ENCODE measurements at regions not wholly inside any gene's neighbourhood (a gene's known extent, or its start where the extent isn't known, plus 50 kb on each side); places are given as distances from the start of the nearest gene placed in this dataset.

GRCh38 chr10:90435296-90435695 lies 422.5 kb downstream of the HTR7 start:
- DNase-seq (ENCODE audit: extremely low read depth, low read depth, low spot score) = no peak

- DNase-seq (ENCODE audit: extremely low read depth, low read depth, low spot score) = no peak
Measured at GRCh38 chr10:90437452-90437851, 420.4 kb downstream of the HTR7 start.

GRCh38 chr10:90440870-90441269 lies 417.0 kb downstream of the HTR7 start:
- no peak for DNase-seq (ENCODE audit: extremely low read depth, low read depth, low spot score)

- no peak for DNase-seq (ENCODE audit: extremely low read depth, low read depth, low spot score)
Measured at GRCh38 chr10:90443342-90443741, 414.5 kb downstream of the HTR7 start.

- no peak for DNase-seq (ENCODE audit: extremely low read depth, low read depth, low spot score)
Measured at GRCh38 chr10:90447831-90448230, 410.0 kb downstream of the HTR7 start.

GRCh38 chr10:90450797-90451196 lies 407.0 kb downstream of the HTR7 start:
- no peak for DNase-seq (ENCODE audit: extremely low read depth, low read depth, low spot score)

GRCh38 chr10:90451283-90451682 lies 406.6 kb downstream of the HTR7 start:
- no peak for DNase-seq (ENCODE audit: extremely low read depth, low read depth, low spot score)

- DNase-seq (ENCODE audit: extremely low read depth, low read depth, low spot score) = no peak
Measured at GRCh38 chr10:90458054-90458453, 399.8 kb downstream of the HTR7 start.

GRCh38 chr10:90458571-90458970 lies 399.3 kb downstream of the HTR7 start:
- no peak for DNase-seq (ENCODE audit: extremely low read depth, low read depth, low spot score)

GRCh38 chr10:90461437-90462155 lies 396.2 kb downstream of the HTR7 start:
- no peak for DNase-seq (ENCODE audit: extremely low read depth, low read depth, low spot score)

GRCh38 chr10:90462749-90463470 lies 394.9 kb downstream of the HTR7 start:
- no peak for DNase-seq (ENCODE audit: extremely low read depth, low read depth, low spot score)

GRCh38 chr10:90464329-90464728 lies 393.5 kb downstream of the HTR7 start:
- no peak for DNase-seq (ENCODE audit: extremely low read depth, low read depth, low spot score)

- no peak for DNase-seq (ENCODE audit: extremely low read depth, low read depth, low spot score)
Measured at GRCh38 chr10:90470966-90471365, 386.9 kb downstream of the HTR7 start.

- no peak for DNase-seq (ENCODE audit: extremely low read depth, low read depth, low spot score)
Measured at GRCh38 chr10:90480466-90480865, 377.4 kb downstream of the HTR7 start.

- DNase-seq (ENCODE audit: extremely low read depth, low read depth, low spot score) = no peak
Measured at GRCh38 chr10:90481326-90481923, 376.4 kb downstream of the HTR7 start.

GRCh38 chr10:90484518-90484917 lies 373.3 kb downstream of the HTR7 start:
- no peak for DNase-seq (ENCODE audit: extremely low read depth, low read depth, low spot score)

- DNase-seq (ENCODE audit: extremely low read depth, low read depth, low spot score) = no peak
Measured at GRCh38 chr10:90494183-90494582, 363.7 kb downstream of the HTR7 start.

- no peak for DNase-seq (ENCODE audit: extremely low read depth, low read depth, low spot score)
Measured at GRCh38 chr10:90504172-90504571, 353.7 kb downstream of the HTR7 start.

- no peak for DNase-seq (ENCODE audit: extremely low read depth, low read depth, low spot score)
Measured at GRCh38 chr10:90526721-90527120, 331.1 kb downstream of the HTR7 start.

GRCh38 chr10:90530521-90530920 lies 327.3 kb downstream of the HTR7 start:
- no peak for DNase-seq (ENCODE audit: extremely low read depth, low read depth, low spot score)

GRCh38 chr10:90557385-90557784 lies 300.5 kb downstream of the HTR7 start:
- DNase-seq (ENCODE audit: extremely low read depth, low read depth, low spot score) = no peak

GRCh38 chr10:90560331-90560730 lies 297.5 kb downstream of the HTR7 start:
- DNase-seq (ENCODE audit: extremely low read depth, low read depth, low spot score) = no peak
